Common myeloid progenitor, CD34-positive (primary cell): ENCODE measurements at regions not wholly inside any gene's neighbourhood (a gene's known extent, or its start where the extent isn't known, plus 50 kb on each side); places are given as distances from the start of the nearest gene placed in this dataset.

Experiments
- CTCF ChIA-PET: fragments of 350-600 bp; sonication (Branson Sonifier 250); formaldehyde crosslinking; loops from one replicate; lab custom pipeline; 2021; ENCODE audit warnings: antibody characterized with exemption; lab: Charles Lee
- POLR2A ChIA-PET: fragments of 350-600 bp; sonication (Branson Sonifier 250); formaldehyde crosslinking; loops from one replicate; lab custom pipeline; 2021; ENCODE audit warnings: antibody characterized with exemption; lab: Charles Lee
- DNase-seq, 3 donors: peaks; one replicate each; pipeline versions ENCODE4 v3.0.0 to v3.0.0-alpha.2; 2013
- H3K27ac ChIP-seq, 2 experiments: 1 replicate in 1 of 2; 2 replicates in 1 of 2; pipeline ENCODE4 v1.7.0; 2013; ENCODE audit warnings: inconsistent platforms in 2 of 2, low read length in 2 of 2, mild to moderate bottlenecking in 2 of 2, low read depth in 1 of 2, moderate library complexity in 1 of 2; ENCODE audit not compliant: severe bottlenecking in 2 of 2, insufficient read depth in 1 of 2, poor library complexity in 1 of 2
- H3K27me3 ChIP-seq, 5 experiments: replicated peaks in 2 of 5; 1 replicate in 3 of 5; 2 replicates in 2 of 5; pipeline versions ENCODE4 v1.6.1 to v1.7.0; 2013; ENCODE audit warnings: low read length in 4 of 5, mild to moderate bottlenecking in 2 of 5, moderate library complexity in 2 of 5, inconsistent platforms in 1 of 5; ENCODE audit not compliant: insufficient read depth in 5 of 5, control insufficient read depth in 4 of 5
- H3K36me3 ChIP-seq, 4 experiments: 1 replicate in 2 of 4; 2 replicates in 2 of 4; pipeline versions ENCODE4 v1.6.1 to v1.7.0; 2013; ENCODE audit warnings: low read length in 3 of 4, control low read depth in 1 of 4, mild to moderate bottlenecking in 1 of 4; ENCODE audit not compliant: control insufficient read depth in 4 of 4, insufficient read depth in 4 of 4
- H3K4me1 ChIP-seq, 4 experiments: 1 replicate in 3 of 4; 2 replicates in 1 of 4; pipeline versions ENCODE4 v1.6.1 to v1.7.1; 2013; ENCODE audit warnings: low read length in 3 of 4, mild to moderate bottlenecking in 3 of 4, control low read depth in 1 of 4, inconsistent platforms in 1 of 4, moderate library complexity in 1 of 4; ENCODE audit not compliant: control insufficient read depth in 4 of 4, insufficient read depth in 4 of 4; ENCODE audit errors: control extremely low read depth in 1 of 4
- H3K4me3 ChIP-seq, 7 experiments: 1 replicate in 4 of 7; 2 replicates in 3 of 7; pipeline versions ENCODE4 v1.5.1 to v1.7.0; 2013; ENCODE audit warnings: mild to moderate bottlenecking in 7 of 7, low read length in 6 of 7, moderate library complexity in 6 of 7, inconsistent platforms in 2 of 7, low read depth in 2 of 7, control low read depth in 1 of 7; ENCODE audit not compliant: insufficient read depth in 4 of 7, control insufficient read depth in 1 of 7; ENCODE audit errors: extremely low read depth in 1 of 7
- H3K9me3 ChIP-seq, 5 experiments: 1 replicate in 4 of 5; 2 replicates in 1 of 5; pipeline versions ENCODE4 v1.6.1 to v1.7.1; 2013; ENCODE audit warnings: low read length in 4 of 5, mild to moderate bottlenecking in 2 of 5, inconsistent platforms in 1 of 5, low read depth in 1 of 5, moderate library complexity in 1 of 5; ENCODE audit not compliant: control insufficient read depth in 4 of 5, insufficient read depth in 2 of 5; ENCODE audit errors: control extremely low read depth in 1 of 5
- WGBS: methylation state at CpG from one replicate; pipeline ENCODE4 v1.1.5; 2013; ENCODE audit not compliant: insufficient coverage; 5-methylcytosine and 5-hydroxymethylcytosine counted together

GRCh38 chr11:104624021-104624420 is 274.2 kb downstream of the CASP12 start:
- H3K4me3 ChIP-seq: no peak overlapping the region
- peaks cover 0 to 1% (median 0%) of the 10 kb centered on the region in 5 experiments for H3K9me3 ChIP-seq
- no peak for DNase-seq
- ChIA-PET CTCF (no interaction called here), POLR2A (no interaction called here)
- H3K4me1 ChIP-seq: peaks cover 0 to 2% (median 0%) of the 10 kb centered on the region in 4 experiments
- no peaks in the 10 kb centered on the region for H3K27me3 ChIP-seq
- H3K27ac ChIP-seq: no peak overlapping the region
- no peaks in the 10 kb centered on the region for H3K36me3 ChIP-seq

- ChIA-PET POLR2A (no interaction called here), CTCF (no interaction called here)
- WGBS: no CpG with 5 or more reads among the region's 1 CpG
- Histone ChIP-seq H3K36me3 (no peaks in the 10 kb centered on the region), H3K9me3 (peaks cover 0 to 1% (median 0%) of the 10 kb centered on the region in 5 experiments), H3K27ac (no peak overlapping the region), H3K4me3 (no peak overlapping the region), H3K27me3 (no peaks in the 10 kb centered on the region), H3K4me1 (peaks cover 0 to 4% (median 0%) of the 10 kb centered on the region in 4 experiments)
- no peak for DNase-seq
These were observed 274.7 kb downstream of the CASP12 start for GRCh38 chr11:104623518-104623917.

GRCh38 chr11:104620991-104621390 is 277.3 kb downstream of the CASP12 start:
- CTCF ChIA-PET: no interaction called here
- no peaks in the 10 kb centered on the region for H3K36me3 ChIP-seq
- no CpG with 5 or more reads among the region's 1 CpG for WGBS

GRCh38 chr11:104619751-104620150 is 278.5 kb downstream of the CASP12 start:
- no peak for DNase-seq
- Histone ChIP-seq H3K27ac (no peak overlapping the region), H3K4me1 (peaks cover 0 to 5% (median 0%) of the 10 kb centered on the region in 4 experiments), H3K4me3 (no peak overlapping the region), H3K27me3 (no peaks in the 10 kb centered on the region), H3K9me3 (peaks cover 0 to 4% (median 2%) of the 10 kb centered on the region in 5 experiments), H3K36me3 (no peaks in the 10 kb centered on the region)
- WGBS: no CpG with 5 or more reads among the region's 3 CpGs
- CTCF ChIA-PET: no interaction called here
- POLR2A ChIA-PET: no interaction called here

More at GRCh38 chr11:104620991-104621390, 277.3 kb downstream of the CASP12 start:
- H3K9me3 ChIP-seq: peaks cover 0 to 4% (median 2%) of the 10 kb centered on the region in 5 experiments
- POLR2A ChIA-PET: no interaction called here
- DNase-seq: no peak
- no peak overlapping the region for H3K4me3 ChIP-seq
- peaks cover 0 to 5% (median 0%) of the 10 kb centered on the region in 4 experiments for H3K4me1 ChIP-seq
- H3K27ac ChIP-seq: no peak overlapping the region
- H3K27me3 ChIP-seq: no peaks in the 10 kb centered on the region

- peaks cover 0 to 5% (median 0%) of the 10 kb centered on the region in 4 experiments for H3K4me1 ChIP-seq
- H3K4me3 ChIP-seq: no peak overlapping the region
- H3K9me3 ChIP-seq: peaks cover 0 to 4% (median 2%) of the 10 kb centered on the region in 5 experiments
- no peaks in the 10 kb centered on the region for H3K27me3 ChIP-seq
- H3K27ac ChIP-seq: no peak overlapping the region
- ChIA-PET CTCF (no interaction called here), POLR2A (no interaction called here)
- 57% methylated on average over 1 of the region's 4 CpGs for WGBS
- DNase-seq: peak in 1 of 3 donors; percentile 12
- no peaks in the 10 kb centered on the region for H3K36me3 ChIP-seq
These were observed 279.3 kb downstream of the CASP12 start for GRCh38 chr11:104618954-104619353.

- H3K36me3 ChIP-seq: no peaks in the 10 kb centered on the region
- ChIA-PET CTCF (no interaction called here), POLR2A (no interaction called here)
- H3K27me3 ChIP-seq: no peaks in the 10 kb centered on the region
- peaks cover 0 to 8% (median 0%) of the 10 kb centered on the region in 4 experiments for H3K4me1 ChIP-seq
- H3K27ac ChIP-seq: no peak overlapping the region
- DNase-seq: peak in 2 of 3 donors; percentile 20 to 50
- WGBS: no CpG with 5 or more reads among the region's 1 CpG
- H3K4me3 ChIP-seq: no peak overlapping the region
- peaks cover 0 to 4% (median 1%) of the 10 kb centered on the region in 5 experiments for H3K9me3 ChIP-seq
These were observed 283.3 kb downstream of the CASP12 start for GRCh38 chr11:104614961-104615360.

GRCh38 chr11:104614117-104614680 is 284.1 kb downstream of the CASP12 start:
- DNase-seq: no peak
- Histone ChIP-seq H3K4me1 (peaks cover 0 to 13% (median 4%) of the 10 kb centered on the region in 4 experiments), H3K27me3 (no peaks in the 10 kb centered on the region), H3K36me3 (no peaks in the 10 kb centered on the region), H3K4me3 (no peak overlapping the region), H3K27ac (no peak overlapping the region), H3K9me3 (peaks cover 0 to 4% (median 1%) of the 10 kb centered on the region in 5 experiments)
- ChIA-PET POLR2A (no interaction called here), CTCF (no interaction called here)
- no CpG with 5 or more reads among the region's 1 CpG for whole genome bisulfite sequencing
